Thoracic aorta (tissue), 2 donors: ENCODE measurements at regions not wholly inside any gene's neighbourhood (a gene's known extent, or its start where the extent isn't known, plus 50 kb on each side); places are given as distances from the start of the nearest gene placed in this dataset.

Experiments
- ATAC-seq: fragments of 150-250 bp; one replicate; pipeline ENCODE4 v1.8.0; 2017; ENCODE audit warnings: low read depth; ENCODE audit not compliant: insufficient number of reproducible peaks, low FRiP score
- DNase-seq: peaks from one replicate; pipeline ENCODE4 v3.0.0-alpha.2; 2020; ENCODE audit warnings: low spot score
- H3K27ac ChIP-seq, 2 donors: fragments of 200-600 bp; sonication (generic); 1 replicate in 1 of 2; 2 replicates in 1 of 2; pipeline ENCODE4 v1.5.1; 2016; ENCODE audit warnings: mild to moderate bottlenecking in 2 of 2, moderate library complexity in 2 of 2
- H3K27me3 ChIP-seq: fragments of 200-600 bp; sonication (generic); replicated peaks from 2 replicates; pipeline ENCODE4 v1.6.0; 2016; ENCODE audit warnings: mild to moderate bottlenecking; ENCODE audit not compliant: insufficient read depth
- H3K36me3 ChIP-seq: fragments of 200-600 bp; sonication (generic); one replicate; pipeline ENCODE4 v1.5.1; 2016
- H3K4me1 ChIP-seq, 2 donors: fragments of 200-600 bp; sonication (generic); 1 replicate in 1 of 2; 2 replicates in 1 of 2; pipeline versions ENCODE4 v1.5.1 to v1.6.0; 2016; ENCODE audit warnings: low read depth in 2 of 2, mild to moderate bottlenecking in 1 of 2; ENCODE audit not compliant: control insufficient read depth in 1 of 2
- H3K4me3 ChIP-seq: fragments of 200-600 bp; sonication (generic); 2 replicates; pipeline ENCODE4 v1.5.1; 2016; ENCODE audit warnings: mild to moderate bottlenecking
- H3K9me3 ChIP-seq: fragments of 200-600 bp; sonication (generic); 2 replicates; pipeline ENCODE4 v1.5.1; 2016
- CTCF ChIP-seq: fragments of 200-600 bp; sonication (generic); IDR thresholded peaks from one replicate; pipeline ENCODE4 v1.5.1; 2019; ENCODE audit warnings: antibody characterized with exemption

DNA sequence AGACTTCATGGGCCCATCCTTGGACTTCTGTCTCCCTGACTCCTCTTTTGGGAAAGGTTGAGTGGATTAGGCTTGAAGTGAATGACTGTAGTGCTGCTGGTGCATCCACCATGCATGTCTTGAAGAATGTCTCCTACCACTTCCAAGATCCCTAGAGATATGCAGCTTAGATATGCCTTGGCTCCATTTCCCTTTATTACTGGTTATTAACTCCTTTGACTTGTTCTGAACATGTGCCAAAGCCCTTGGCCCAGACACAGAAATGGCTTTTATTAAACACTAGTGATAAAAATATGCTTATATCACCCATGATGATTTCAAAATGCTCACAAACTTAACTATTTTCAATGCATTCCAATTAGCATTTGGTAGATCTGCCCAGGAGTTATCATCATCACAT lies 90.0 kb upstream of the SLC14A2 start:
- TF ChIP-seq CTCF = no peak
- H3K4me3 ChIP-seq = no peak overlapping the region
- H3K27me3 ChIP-seq = no peaks in the 10 kb centered on the region
- H3K4me1 ChIP-seq = peaks cover 25 to 49% of the 10 kb centered on the region in 2 donors
- DNase-seq (no peak), ATAC-seq (no peak)
- peak overlapping the region in 1 of 2 donors; percentile 88 for H3K27ac ChIP-seq
- H3K9me3 ChIP-seq = no peaks in the 10 kb centered on the region
- H3K36me3 ChIP-seq = no peaks in the 10 kb centered on the region

- H3K4me1 ChIP-seq = peaks cover 17 to 39% of the 10 kb centered on the region in 2 donors
- TF ChIP-seq CTCF = no peak
- ATAC-seq = no peak
- no peak for DNase-seq
- H3K27ac ChIP-seq = peak overlapping the region; percentile 35 to 88
- no peaks in the 10 kb centered on the region for H3K27me3 ChIP-seq
- H3K4me3 ChIP-seq = no peak overlapping the region
- H3K36me3 ChIP-seq = no peaks in the 10 kb centered on the region
- no peaks in the 10 kb centered on the region for H3K9me3 ChIP-seq
Measured at GRCh38 chr18:45526114-45526841, 89.0 kb upstream of the SLC14A2 start.

GRCh38 chr18:45527891-45528290 lies 87.4 kb upstream of the SLC14A2 start:
- H3K36me3 ChIP-seq = no peaks in the 10 kb centered on the region

GRCh38 chr18:45528712-45529336 lies 86.5 kb upstream of the SLC14A2 start:
- TF ChIP-seq CTCF = no peak
- H3K27me3 ChIP-seq = no peaks in the 10 kb centered on the region
- no peaks in the 10 kb centered on the region for H3K9me3 ChIP-seq
- no peak for ATAC-seq
- no peak overlapping the region for H3K27ac ChIP-seq
- no peak for DNase-seq
- H3K36me3 ChIP-seq = no peaks in the 10 kb centered on the region
- H3K4me3 ChIP-seq = no peak overlapping the region
- peaks cover 9 to 17% of the 10 kb centered on the region in 2 donors for H3K4me1 ChIP-seq

More at GRCh38 chr18:45527891-45528290, 87.4 kb upstream of the SLC14A2 start:
- DNase-seq (no peak), ATAC-seq (no peak)
- Histone ChIP-seq H3K27ac (no peak overlapping the region), H3K27me3 (no peaks in the 10 kb centered on the region), H3K9me3 (no peaks in the 10 kb centered on the region), H3K4me1 (peaks cover 9 to 23% of the 10 kb centered on the region in 2 donors), H3K4me3 (no peak overlapping the region)
- TF ChIP-seq CTCF = no peak

- no peak for ATAC-seq
- no peak overlapping the region for H3K27ac ChIP-seq
- H3K36me3 ChIP-seq = no peaks in the 10 kb centered on the region
- no peak overlapping the region for H3K4me3 ChIP-seq
- H3K27me3 ChIP-seq = no peaks in the 10 kb centered on the region
- H3K9me3 ChIP-seq = peaks cover 2% of the 10 kb centered on the region
- DNase-seq = no peak
- peaks cover 2 to 16% of the 10 kb centered on the region in 2 donors for H3K4me1 ChIP-seq
- no peak for TF ChIP-seq CTCF
Measured at GRCh38 chr18:45538444-45538843, 76.8 kb upstream of the SLC14A2 start.
